ENCODE measurements at regions not wholly inside any gene's neighbourhood (a gene's known extent, or its start where the extent isn't known, plus 50 kb on each side); places are given as distances from the start of the nearest gene placed in this dataset.
"Not testable (repeated sequence)": the region's sequence is repeated elsewhere in the genome, so short reads cannot be mapped to it uniquely, and the experiment has no call there.

DNA sequence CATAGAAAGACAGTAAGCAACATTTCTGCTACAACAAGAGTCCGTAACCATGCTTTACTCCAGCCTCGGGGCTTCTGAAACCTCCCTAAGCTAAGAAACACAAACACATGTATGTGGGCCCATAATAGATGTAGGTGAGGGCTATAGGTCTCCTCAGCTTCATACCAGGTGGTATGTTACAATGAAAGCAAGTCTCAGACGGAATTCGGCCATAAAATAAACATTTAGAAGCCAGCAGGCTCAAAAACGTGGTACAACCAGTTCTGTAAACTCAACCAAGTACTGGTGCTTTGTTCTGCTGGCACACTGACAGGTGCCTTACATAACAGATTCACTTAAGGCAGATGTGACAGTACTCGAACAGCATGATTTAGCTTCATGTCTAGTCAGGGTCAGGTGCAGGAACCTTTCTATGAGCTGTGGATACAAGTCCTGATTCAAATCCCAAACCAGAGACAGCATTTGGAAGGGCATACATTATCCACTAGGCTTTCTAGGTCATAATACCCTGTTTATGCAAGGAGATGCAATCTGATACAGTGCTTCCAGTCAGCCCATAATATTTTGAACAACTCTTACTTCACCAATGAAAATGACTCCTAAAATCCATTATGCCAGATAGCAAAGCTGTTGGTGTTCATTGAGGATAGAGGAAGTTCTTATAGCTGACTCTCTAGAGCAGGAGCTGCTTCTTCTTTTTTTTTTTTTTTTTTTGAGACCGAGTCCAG is 113.8 kb upstream of the ENPP6 start:
- Histone ChIP-seq H2AFZ (ENCODE audit: low read length) (no peak overlapping the region), H2BK12ac (ENCODE audit: insufficient read length, low read depth, low read length) (no peak overlapping the region), H3K14ac (ENCODE audit: insufficient read depth, low read length) (no peak overlapping the region), H3T11ph (ENCODE audit: low read length) (no peak overlapping the region), H2BK15ac (ENCODE audit: low read depth, low read length) (no peak overlapping the region), H4K20me1 (ENCODE audit: control insufficient read depth, insufficient read depth, insufficient read length) (no peaks in the 10 kb centered on the region), H3K79me1 (ENCODE audit: insufficient read depth, low read depth, low read length, poor library complexity, severe bottlenecking) (no peaks in the 10 kb centered on the region), H3K27ac (ENCODE audit: insufficient read length, low read depth, low read length) (no peak overlapping the region), H3K9ac (ENCODE audit: extremely low read depth, insufficient read length, low read length) (no peak overlapping the region), H3K4me2 (ENCODE audit: insufficient read depth, insufficient read length, low read length) (no peak overlapping the region), H3K23me2 (ENCODE audit: insufficient read length, low read depth, low read length, poor library complexity, severe bottlenecking) (no peaks in the 10 kb centered on the region), H3K56ac (ENCODE audit: insufficient read length, low read depth, low read length) (no peak overlapping the region), H2BK5ac (ENCODE audit: insufficient read length, low read length) (no peak overlapping the region), H4K91ac (ENCODE audit: insufficient read length, low read depth, low read length) (no peak overlapping the region), H2BK20ac (ENCODE audit: low read depth, low read length, poor library complexity, severe bottlenecking) (no peak overlapping the region), H3K79me2 (ENCODE audit: insufficient read depth, low read length) (no peaks in the 10 kb centered on the region), H3K18ac (ENCODE audit: insufficient read length, low read depth, low read length) (no peak overlapping the region), H3K27me3 (ENCODE audit: insufficient read depth, low read length) (no peaks in the 10 kb centered on the region), H3K9me3 (ENCODE audit: control insufficient read depth, low read depth, low read length) (no peaks in the 10 kb centered on the region), H3K4me1 (ENCODE audit: insufficient read depth, low read length) (no peaks in the 10 kb centered on the region), H4K5ac (ENCODE audit: insufficient read length, low read depth, low read length) (no peak overlapping the region), H3K23ac (ENCODE audit: insufficient read length, low read depth, low read length) (no peak overlapping the region), H2AK5ac (ENCODE audit: insufficient read length, low read length) (no peak overlapping the region), H2BK120ac (ENCODE audit: low read depth, low read length, poor library complexity, severe bottlenecking) (no peak overlapping the region), H4K8ac (replicated peaks; ENCODE audit: insufficient read length, low read depth, low read length) (no peak overlapping the region), H3K4ac (ENCODE audit: low read depth, low read length) (no peak overlapping the region)
- Mint-ChIP-seq H3K4me1 (peaks cover 6 to 21% of the 10 kb centered on the region in 2 experiments; a peak in 3 of 4 replicates), H3K27ac (no peak overlapping the region), H3K27me3 (ENCODE audit: low read depth) (no peaks in the 10 kb centered on the region), H3K9me3 (no peaks in the 10 kb centered on the region; a peak in 1 of 5 replicates), H3K36me3 (ENCODE audit: insufficient read depth in 1 of 3, low read depth in 3 of 3) (no peaks in the 10 kb centered on the region), H3K4me3 (no peak overlapping the region)
- TF ChIP-seq CTCF (conservative IDR thresholded peaks at IDR 0.05), result no peak
- no peak for DNase-seq
- no CpG with 5 or more reads among the region's 7 CpGs for WGBS (ENCODE audit: extremely low coverage, insufficient read length, low lambda C conversion rate)

GRCh38 chr4:184330517-184331094 is 112.9 kb upstream of the ENPP6 start:
- not testable (repeated sequence) for H2BK15ac ChIP-seq (ENCODE audit: low read depth, low read length); H3K27ac ChIP-seq (ENCODE audit: insufficient read length, low read depth, low read length); H3K27me3 Mint-ChIP-seq (ENCODE audit: low read depth); H3K23ac ChIP-seq (ENCODE audit: insufficient read length, low read depth, low read length); H3K4ac ChIP-seq (ENCODE audit: low read depth, low read length); H3K79me2 ChIP-seq (ENCODE audit: insufficient read depth, low read length); H4K5ac ChIP-seq (ENCODE audit: insufficient read length, low read depth, low read length); H3K4me2 ChIP-seq (ENCODE audit: insufficient read depth, insufficient read length, low read length); H3K9me3 ChIP-seq (ENCODE audit: control insufficient read depth, low read depth, low read length); H3K14ac ChIP-seq (ENCODE audit: insufficient read depth, low read length); H3K27me3 ChIP-seq (ENCODE audit: insufficient read depth, low read length); H3K36me3 Mint-ChIP-seq (ENCODE audit: insufficient read depth in 1 of 3, low read depth in 3 of 3); H3K4me3 Mint-ChIP-seq; H3K18ac ChIP-seq (ENCODE audit: insufficient read length, low read depth, low read length); H4K20me1 ChIP-seq (ENCODE audit: control insufficient read depth, insufficient read depth, insufficient read length); H4K8ac ChIP-seq (replicated peaks; ENCODE audit: insufficient read length, low read depth, low read length); H4K91ac ChIP-seq (ENCODE audit: insufficient read length, low read depth, low read length); H2AK5ac ChIP-seq (ENCODE audit: insufficient read length, low read length); H2BK120ac ChIP-seq (ENCODE audit: low read depth, low read length, poor library complexity, severe bottlenecking); H3K4me1 ChIP-seq (ENCODE audit: insufficient read depth, low read length); DNase-seq; H3K23me2 ChIP-seq (ENCODE audit: insufficient read length, low read depth, low read length, poor library complexity, severe bottlenecking); H3K27ac Mint-ChIP-seq; H3T11ph ChIP-seq (ENCODE audit: low read length); H3K9ac ChIP-seq (ENCODE audit: extremely low read depth, insufficient read length, low read length); H3K79me1 ChIP-seq (ENCODE audit: insufficient read depth, low read depth, low read length, poor library complexity, severe bottlenecking); H3K9me3 Mint-ChIP-seq; H2BK20ac ChIP-seq (ENCODE audit: low read depth, low read length, poor library complexity, severe bottlenecking); H2AFZ ChIP-seq (ENCODE audit: low read length); H3K56ac ChIP-seq (ENCODE audit: insufficient read length, low read depth, low read length); H2BK12ac ChIP-seq (ENCODE audit: insufficient read length, low read depth, low read length); H2BK5ac ChIP-seq (ENCODE audit: insufficient read length, low read length)
- peaks cover 6 to 28% of the 10 kb centered on the region in 2 experiments; a peak in 3 of 4 replicates for H3K4me1 Mint-ChIP-seq
- no CpG with 5 or more reads among the region's 5 CpGs for WGBS (ENCODE audit: extremely low coverage, insufficient read length, low lambda C conversion rate)
